H9 (cell line): ENCODE measurements at regions not wholly inside any gene's neighbourhood (a gene's known extent, or its start where the extent isn't known, plus 50 kb on each side); places are given as distances from the start of the nearest gene placed in this dataset.

Experiments used
- DNase-seq: peaks from one replicate; pipeline ENCODE4 v3.0.0-alpha.2; 2017
- H2AFZ ChIP-seq: one replicate; pipeline ENCODE4 v1.6.1; 2013; ENCODE audit warnings: mild to moderate bottlenecking, low read length, control low read depth, moderate library complexity
- H2AK5ac ChIP-seq: 2 replicates; pipeline ENCODE4 v1.6.1; 2013; ENCODE audit warnings: low read length, control low read depth, mixed read lengths; ENCODE audit not compliant: insufficient read length
- H2BK120ac ChIP-seq: one replicate; pipeline ENCODE4 v1.6.1; 2013; ENCODE audit warnings: low read depth, mild to moderate bottlenecking, low read length, control low read depth, inconsistent platforms; ENCODE audit not compliant: poor library complexity, severe bottlenecking
- H2BK12ac ChIP-seq: 2 replicates; pipeline ENCODE4 v1.6.1; 2013; ENCODE audit warnings: low read length, control low read depth, mixed read lengths, low read depth; ENCODE audit not compliant: insufficient read length
- H2BK15ac ChIP-seq: 2 replicates; pipeline ENCODE4 v1.6.1; 2013; ENCODE audit warnings: low read depth, low read length, control low read depth
- H2BK20ac ChIP-seq: one replicate; pipeline ENCODE4 v1.6.1; 2013; ENCODE audit warnings: low read depth, mild to moderate bottlenecking, low read length, control low read depth, inconsistent platforms; ENCODE audit not compliant: poor library complexity, severe bottlenecking
- H2BK5ac ChIP-seq: 2 replicates; pipeline ENCODE4 v1.6.1; 2013; ENCODE audit warnings: low read length, control low read depth, mixed read lengths; ENCODE audit not compliant: insufficient read length
- H3K14ac ChIP-seq: 2 replicates; pipeline ENCODE4 v1.6.1; 2013; ENCODE audit warnings: low read length, control low read depth; ENCODE audit not compliant: insufficient read depth
- H3K18ac ChIP-seq: 2 replicates; pipeline ENCODE4 v1.6.1; 2013; ENCODE audit warnings: low read depth, mild to moderate bottlenecking, mixed read lengths, low read length, control low read depth; ENCODE audit not compliant: insufficient read length
- H3K23ac ChIP-seq: 2 replicates; pipeline ENCODE4 v1.6.1; 2013; ENCODE audit warnings: low read length, control low read depth, mixed read lengths, low read depth; ENCODE audit not compliant: insufficient read length
- H3K23me2 ChIP-seq: 2 replicates; pipeline ENCODE4 v1.6.1; 2013; ENCODE audit warnings: low read depth, mild to moderate bottlenecking, mixed read lengths, low read length, control low read depth; ENCODE audit not compliant: insufficient read length, poor library complexity, severe bottlenecking
- H3K27ac ChIP-seq: 2 replicates; pipeline ENCODE4 v1.5.1; 2013; ENCODE audit warnings: low read length, control low read depth, mixed read lengths, low read depth; ENCODE audit not compliant: insufficient read length
- H3K27me3 ChIP-seq: 2 replicates; pipeline ENCODE4 v1.6.1; 2013; ENCODE audit warnings: low read length, control low read depth, inconsistent platforms; ENCODE audit not compliant: insufficient read depth
- H3K4ac ChIP-seq: 2 replicates; pipeline ENCODE4 v1.6.1; 2013; ENCODE audit warnings: low read depth, mild to moderate bottlenecking, control low read depth, inconsistent platforms, low read length, moderate library complexity
- H3K4me1 ChIP-seq: 2 replicates; pipeline ENCODE4 v1.6.1; 2013; ENCODE audit warnings: low read length, control low read depth, inconsistent platforms; ENCODE audit not compliant: insufficient read depth
- H3K4me2 ChIP-seq: 2 replicates; pipeline ENCODE4 v1.6.1; 2013; ENCODE audit warnings: low read length, control low read depth, mixed read lengths; ENCODE audit not compliant: insufficient read length, insufficient read depth
- H3K56ac ChIP-seq: 2 replicates; pipeline ENCODE4 v1.6.1; 2013; ENCODE audit warnings: low read depth, mild to moderate bottlenecking, mixed read lengths, low read length, control low read depth; ENCODE audit not compliant: insufficient read length
- H3K79me1 ChIP-seq: 2 replicates; pipeline ENCODE4 v1.6.1; 2013; ENCODE audit warnings: low read depth, mild to moderate bottlenecking, moderate library complexity, low read length, control low read depth, inconsistent platforms; ENCODE audit not compliant: insufficient read depth, poor library complexity, severe bottlenecking
- H3K79me2 ChIP-seq: 2 replicates; pipeline ENCODE4 v1.6.1; 2013; ENCODE audit warnings: low read length, control low read depth, inconsistent platforms; ENCODE audit not compliant: insufficient read depth
- H3K9ac ChIP-seq: 2 replicates; pipeline ENCODE4 v1.6.1; 2013; ENCODE audit warnings: low read length, control low read depth, mixed read lengths; ENCODE audit not compliant: insufficient read length; ENCODE audit errors: extremely low read depth
- H3K9me3 ChIP-seq: one replicate; pipeline ENCODE4 v1.6.1; 2013; ENCODE audit warnings: low read depth, low read length, inconsistent platforms; ENCODE audit not compliant: control insufficient read depth
- H3T11ph ChIP-seq: one replicate; pipeline ENCODE4 v1.6.1; 2013; ENCODE audit warnings: mild to moderate bottlenecking, low read length, control low read depth, inconsistent platforms
- H4K20me1 ChIP-seq: one replicate; pipeline ENCODE4 v1.6.1; 2013; ENCODE audit not compliant: control insufficient read depth, insufficient read length, insufficient read depth
- H4K5ac ChIP-seq: 2 replicates; pipeline ENCODE4 v1.6.1; 2013; ENCODE audit warnings: low read depth, mild to moderate bottlenecking, mixed read lengths, low read length, control low read depth; ENCODE audit not compliant: insufficient read length
- H4K8ac ChIP-seq: replicated peaks from 2 replicates; pipeline ENCODE4 v1.6.1; 2013; ENCODE audit warnings: low read length, control low read depth, mixed read lengths, low read depth; ENCODE audit not compliant: insufficient read length
- H4K91ac ChIP-seq: 2 replicates; pipeline ENCODE4 v1.6.1; 2013; ENCODE audit warnings: low read depth, mild to moderate bottlenecking, moderate library complexity, mixed read lengths, low read length, control low read depth; ENCODE audit not compliant: insufficient read length
- H3K27ac Mint-ChIP-seq, 3 experiments: 2 replicates in 2 of 3; 3 replicates in 1 of 3; pipeline ENCODE4 v1.8.0; 2020 to 2021; ENCODE audit warnings: mixed read lengths in 3 of 3, mild to moderate bottlenecking in 1 of 3, moderate library complexity in 1 of 3
- H3K27me3 Mint-ChIP-seq: 2 replicates; pipeline ENCODE4 v1.8.0; 2021; ENCODE audit warnings: low read depth, mild to moderate bottlenecking, moderate library complexity, mixed read lengths
- H3K36me3 Mint-ChIP-seq, 3 experiments: 2 replicates in 2 of 3; 3 replicates in 1 of 3; pipeline ENCODE4 v1.8.0; 2020 to 2021; ENCODE audit warnings: low read depth in 3 of 3, mixed read lengths in 3 of 3; ENCODE audit not compliant: insufficient read depth in 1 of 3
- H3K4me1 Mint-ChIP-seq, 2 experiments: 2 replicates each; pipeline ENCODE4 v1.8.0; 2020; ENCODE audit warnings: mixed read lengths in 2 of 2
- H3K4me3 Mint-ChIP-seq, 2 experiments: 2 replicates in 1 of 2; 3 replicates in 1 of 2; pipeline ENCODE4 v1.8.0; 2020 to 2021; ENCODE audit warnings: mild to moderate bottlenecking in 2 of 2, mixed read lengths in 2 of 2, moderate library complexity in 1 of 2
- H3K9me3 Mint-ChIP-seq, 2 experiments: 2 replicates in 1 of 2; 3 replicates in 1 of 2; pipeline ENCODE4 v1.8.0; 2020; ENCODE audit warnings: mild to moderate bottlenecking in 2 of 2, mixed read lengths in 2 of 2, moderate library complexity in 1 of 2
- CTCF ChIP-seq: fragments of 200-600 bp; sonication (generic); conservative IDR thresholded peaks from 3 replicates; pipeline ENCODE4 v1.8.0; 2021; ENCODE audit warnings: antibody characterized with exemption, mild to moderate bottlenecking
- WGBS: extraction: QIAGEN DNeasy Blood & Tissue Kit; methylation state at CpG from one replicate; pipeline ENCODE4 v1.1.7; 2013; ENCODE audit warnings: missing lambda C conversion rate, low lambda C conversion rate, mixed read lengths; ENCODE audit not compliant: insufficient read length; ENCODE audit errors: extremely low coverage; 5-methylcytosine and 5-hydroxymethylcytosine counted together

GRCh38 chr5:68369457-68370125 is 154.0 kb downstream of the PIK3R1 start:
- peaks cover 5% of the 10 kb centered on the region in 2 experiments; a peak in 3 of 5 replicates for H3K9me3 Mint-ChIP-seq
- H2BK20ac ChIP-seq = no peak overlapping the region
- WGBS = 100% methylated on average over 1 of the region's 7 CpGs
- no peak overlapping the region for H3T11ph ChIP-seq
- no peak overlapping the region for H3K56ac ChIP-seq
- no peaks in the 10 kb centered on the region for H3K79me2 ChIP-seq
- H3K9ac ChIP-seq = no peak overlapping the region
- H3K4me1 Mint-ChIP-seq = no peaks in the 10 kb centered on the region
- H2AFZ ChIP-seq = no peak overlapping the region
- no peak overlapping the region for H2BK5ac ChIP-seq
- H3K27ac Mint-ChIP-seq = no peak overlapping the region
- H2BK120ac ChIP-seq = no peak overlapping the region
- H3K23ac ChIP-seq = no peak overlapping the region
- H3K27me3 Mint-ChIP-seq = no peaks in the 10 kb centered on the region
- DNase-seq = no peak
- H3K9me3 ChIP-seq = no peaks in the 10 kb centered on the region
- no peak overlapping the region for H2BK12ac ChIP-seq
- H3K18ac ChIP-seq = no peak overlapping the region
- no peaks in the 10 kb centered on the region for H4K20me1 ChIP-seq
- H3K23me2 ChIP-seq = no peaks in the 10 kb centered on the region
- no peak overlapping the region for H3K4me3 Mint-ChIP-seq
- no peak overlapping the region for H3K4me2 ChIP-seq
- H3K4me1 ChIP-seq = no peaks in the 10 kb centered on the region
- no peak overlapping the region for H3K14ac ChIP-seq
- no peak overlapping the region for H2AK5ac ChIP-seq
- H3K36me3 Mint-ChIP-seq = peaks cover 0 to 10% (median 0%) of the 10 kb centered on the region in 3 experiments; a peak in 4 of 7 replicates
- H4K91ac ChIP-seq = no peak overlapping the region
- H4K8ac ChIP-seq = no peak overlapping the region
- H2BK15ac ChIP-seq = no peak overlapping the region
- H3K27ac ChIP-seq = no peak overlapping the region
- no peaks in the 10 kb centered on the region for H3K79me1 ChIP-seq
- TF ChIP-seq CTCF = no peak
- H4K5ac ChIP-seq = no peak overlapping the region
- no peaks in the 10 kb centered on the region for H3K27me3 ChIP-seq
- no peak overlapping the region for H3K4ac ChIP-seq
